ENCODE measurements at regions not wholly inside any gene's neighbourhood (a gene's known extent, or its start where the extent isn't known, plus 50 kb on each side); places are given as distances from the start of the nearest gene placed in this dataset.

DNA sequence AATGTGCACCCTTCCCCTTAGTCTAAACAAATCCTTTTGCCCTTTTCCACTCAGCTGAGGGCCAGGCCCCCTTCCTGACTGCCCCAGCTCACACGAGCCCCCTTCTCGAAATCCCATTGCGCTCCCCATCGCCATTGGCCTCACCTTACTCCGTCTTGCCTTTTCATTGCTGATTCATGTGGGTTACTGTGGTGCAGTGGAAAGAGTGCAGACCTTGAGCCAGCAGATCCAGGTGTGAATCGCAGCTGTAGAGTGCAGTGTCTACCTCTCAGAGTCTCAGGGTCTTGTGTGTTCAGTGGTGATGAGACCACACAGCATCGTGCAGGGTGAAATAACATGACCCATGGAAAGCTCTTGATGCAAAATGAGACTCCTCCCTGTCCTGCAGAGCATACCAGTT is 132.4 kb upstream of the APCDD1 start:
- no peaks in the 10 kb centered on the region for H3K27me3 ChIP-seq (ENCODE audit: control insufficient read depth in 5 of 5, insufficient read depth in 4 of 5, low read length in 5 of 5)
- H3K4me1 ChIP-seq (ENCODE audit: control insufficient read depth in 5 of 5, insufficient read depth in 5 of 5, low read length in 5 of 5): peaks cover 0 to 4% (median 0%) of the 10 kb centered on the region in 5 donors
- no peak overlapping the region for H3K27ac ChIP-seq (ENCODE audit: low read depth, low read length)
- H3K9ac ChIP-seq (ENCODE audit: low read length in 5 of 5): no peak overlapping the region
- no peaks in the 10 kb centered on the region for H3K36me3 ChIP-seq (ENCODE audit: control insufficient read depth in 5 of 5, insufficient read depth in 5 of 5, low read length in 5 of 5)
- no peaks in the 10 kb centered on the region for H3K9me3 ChIP-seq (ENCODE audit: control insufficient read depth in 5 of 5, low read length in 5 of 5)
- H3K4me3 ChIP-seq (ENCODE audit: low read depth in 1 of 5, low read length in 5 of 5): no peak overlapping the region

DNA sequence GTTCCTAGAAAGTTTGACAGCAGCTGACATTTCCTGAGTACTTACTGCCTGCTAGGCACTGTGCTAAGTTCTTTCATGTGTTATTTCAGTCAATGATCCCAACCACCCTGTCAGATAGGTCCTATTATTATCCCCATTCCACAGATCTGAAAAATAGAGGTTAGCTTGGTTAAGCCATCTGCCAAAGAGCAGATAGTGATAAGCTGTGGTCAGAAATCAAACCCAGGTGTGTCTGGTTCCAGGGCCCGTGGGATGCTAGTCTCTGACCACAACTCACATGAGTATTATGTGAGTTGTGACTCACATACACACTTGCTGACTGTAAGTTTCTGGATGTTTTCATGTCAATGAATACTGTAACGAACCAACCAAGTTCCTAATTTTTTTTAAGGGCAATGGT is 132.0 kb upstream of the APCDD1 start:
- no peak overlapping the region for H3K27ac ChIP-seq (ENCODE audit: low read depth, low read length)
- no peaks in the 10 kb centered on the region for H3K36me3 ChIP-seq (ENCODE audit: control insufficient read depth in 5 of 5, insufficient read depth in 5 of 5, low read length in 5 of 5)
- no peaks in the 10 kb centered on the region for H3K27me3 ChIP-seq (ENCODE audit: control insufficient read depth in 5 of 5, insufficient read depth in 4 of 5, low read length in 5 of 5)
- no peak overlapping the region for H3K9ac ChIP-seq (ENCODE audit: low read length in 5 of 5)
- H3K4me3 ChIP-seq (ENCODE audit: low read depth in 1 of 5, low read length in 5 of 5): no peak overlapping the region
- no peaks in the 10 kb centered on the region for H3K9me3 ChIP-seq (ENCODE audit: control insufficient read depth in 5 of 5, low read length in 5 of 5)
- H3K4me1 ChIP-seq (ENCODE audit: control insufficient read depth in 5 of 5, insufficient read depth in 5 of 5, low read length in 5 of 5): peaks cover 0 to 4% (median 0%) of the 10 kb centered on the region in 5 donors

DNA sequence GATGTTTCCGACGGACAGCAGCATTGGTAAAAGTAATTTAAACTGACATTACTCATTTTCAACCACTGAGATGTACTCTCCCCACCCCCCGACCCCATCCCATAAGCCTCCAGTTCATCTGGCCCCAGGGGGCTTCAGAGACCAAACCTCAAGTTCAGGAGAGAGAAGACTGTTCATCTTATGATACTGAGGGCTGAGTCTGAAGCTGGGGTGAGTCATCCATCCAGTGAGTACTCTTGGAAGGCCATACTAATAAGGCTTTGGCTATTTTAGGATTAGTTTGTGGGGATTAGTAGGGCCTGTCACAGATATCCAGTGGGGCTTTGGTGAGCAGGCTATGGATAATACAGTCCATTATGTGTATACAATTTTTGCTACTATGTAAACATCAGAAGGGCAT is 125.3 kb upstream of the APCDD1 start:
- H3K36me3 ChIP-seq (ENCODE audit: control insufficient read depth in 5 of 5, insufficient read depth in 5 of 5, low read length in 5 of 5): no peaks in the 10 kb centered on the region
- no peak overlapping the region for H3K4me3 ChIP-seq (ENCODE audit: low read depth in 1 of 5, low read length in 5 of 5)
- H3K27ac ChIP-seq (ENCODE audit: low read depth, low read length): no peak overlapping the region
- H3K27me3 ChIP-seq (ENCODE audit: control insufficient read depth in 5 of 5, insufficient read depth in 4 of 5, low read length in 5 of 5): no peaks in the 10 kb centered on the region
- H3K4me1 ChIP-seq (ENCODE audit: control insufficient read depth in 5 of 5, insufficient read depth in 5 of 5, low read length in 5 of 5): no peaks in the 10 kb centered on the region
- no peaks in the 10 kb centered on the region for H3K9me3 ChIP-seq (ENCODE audit: control insufficient read depth in 5 of 5, low read length in 5 of 5)
- no peak overlapping the region for H3K9ac ChIP-seq (ENCODE audit: low read length in 5 of 5)

DNA sequence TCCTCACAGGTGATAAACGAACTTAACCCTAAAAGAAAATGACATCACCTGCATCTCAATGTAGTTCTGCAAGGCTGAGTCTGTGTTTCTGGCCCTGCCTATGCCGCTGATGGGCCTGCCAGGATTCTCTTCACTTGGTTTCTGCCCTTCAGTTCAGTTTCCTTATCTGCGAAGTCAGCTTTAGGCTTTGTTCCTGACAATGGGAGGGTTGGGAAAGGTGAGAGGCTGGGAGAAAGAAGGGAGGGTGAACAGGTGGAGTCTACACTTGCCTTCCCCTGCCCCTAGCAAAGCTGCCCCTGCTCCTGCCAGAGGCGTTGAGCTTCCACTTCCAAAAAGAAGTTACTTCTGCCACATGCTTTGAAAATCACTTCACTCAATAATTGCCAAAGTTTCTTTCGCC is 124.0 kb upstream of the APCDD1 start:
- Histone ChIP-seq H3K27ac (ENCODE audit: low read depth, low read length) (no peak overlapping the region), H3K27me3 (ENCODE audit: control insufficient read depth in 5 of 5, insufficient read depth in 4 of 5, low read length in 5 of 5) (no peaks in the 10 kb centered on the region), H3K36me3 (ENCODE audit: control insufficient read depth in 5 of 5, insufficient read depth in 5 of 5, low read length in 5 of 5) (no peaks in the 10 kb centered on the region)

DNA sequence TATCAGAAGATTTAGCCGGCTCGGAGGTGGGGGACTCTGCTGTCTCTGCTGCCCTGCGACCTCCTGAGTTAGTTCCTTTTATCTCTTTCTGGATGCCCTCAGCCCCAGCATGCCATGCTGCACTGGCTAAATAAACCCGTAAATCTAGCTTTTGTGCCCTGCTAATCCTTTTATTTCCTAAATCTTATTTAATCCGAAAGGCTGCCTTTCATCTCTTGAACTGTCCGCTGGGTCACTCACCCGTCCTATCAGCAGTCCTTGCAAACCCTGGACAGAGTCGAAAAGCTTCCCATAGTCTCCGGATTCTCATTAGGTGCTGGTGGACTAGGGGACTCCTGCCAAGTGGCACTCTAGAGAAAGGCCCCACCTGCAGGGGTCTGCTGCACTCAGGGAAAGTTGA is 122.0 kb upstream of the APCDD1 start:
- no peak overlapping the region for H3K27ac ChIP-seq (ENCODE audit: low read depth, low read length)
- H3K36me3 ChIP-seq (ENCODE audit: control insufficient read depth in 5 of 5, insufficient read depth in 5 of 5, low read length in 5 of 5): no peaks in the 10 kb centered on the region
- no peak overlapping the region for H3K9ac ChIP-seq (ENCODE audit: low read length in 5 of 5)
- H3K4me1 ChIP-seq (ENCODE audit: control insufficient read depth in 5 of 5, insufficient read depth in 5 of 5, low read length in 5 of 5): no peaks in the 10 kb centered on the region
- H3K4me3 ChIP-seq (ENCODE audit: low read depth in 1 of 5, low read length in 5 of 5): no peak overlapping the region
- H3K9me3 ChIP-seq (ENCODE audit: control insufficient read depth in 5 of 5, low read length in 5 of 5): no peaks in the 10 kb centered on the region
- H3K27me3 ChIP-seq (ENCODE audit: control insufficient read depth in 5 of 5, insufficient read depth in 4 of 5, low read length in 5 of 5): no peaks in the 10 kb centered on the region

More for the DNA sequence above, 124.0 kb upstream of the APCDD1 start:
- no peaks in the 10 kb centered on the region for H3K4me1 ChIP-seq (ENCODE audit: control insufficient read depth in 5 of 5, insufficient read depth in 5 of 5, low read length in 5 of 5)
- no peak overlapping the region for H3K4me3 ChIP-seq (ENCODE audit: low read depth in 1 of 5, low read length in 5 of 5)
- H3K9ac ChIP-seq (ENCODE audit: low read length in 5 of 5): no peak overlapping the region
- no peaks in the 10 kb centered on the region for H3K9me3 ChIP-seq (ENCODE audit: control insufficient read depth in 5 of 5, low read length in 5 of 5)

DNA sequence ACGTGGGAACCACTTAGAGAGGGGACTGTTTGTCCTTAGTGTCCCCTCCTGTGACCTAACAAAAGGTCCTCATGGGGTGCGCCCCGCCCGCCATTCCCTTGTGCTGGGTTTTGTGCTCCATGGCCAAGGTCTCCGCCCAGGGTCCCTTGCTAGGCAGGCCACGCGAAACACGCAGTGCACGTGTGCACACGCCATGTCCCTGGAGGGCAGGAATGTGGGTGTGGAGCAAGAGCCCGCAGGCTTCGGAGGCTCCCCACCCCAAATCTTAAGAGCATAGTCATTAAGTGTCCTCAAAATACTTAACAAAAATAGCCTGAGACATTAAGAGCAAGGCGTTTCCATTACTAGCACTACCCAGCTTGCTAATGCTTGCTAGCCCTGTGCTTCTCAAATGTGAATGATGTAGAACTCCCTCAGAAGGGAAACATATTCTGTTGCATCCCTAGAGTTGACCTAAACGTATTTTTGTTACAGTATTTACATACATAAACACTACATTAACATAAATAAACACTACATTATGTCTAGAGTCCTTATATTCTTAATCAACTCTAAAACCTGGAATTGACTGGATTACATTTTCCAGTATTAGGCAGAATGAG is 117.6 kb upstream of the APCDD1 start:
- Histone ChIP-seq H3K36me3 (ENCODE audit: control insufficient read depth in 5 of 5, insufficient read depth in 5 of 5, low read length in 5 of 5) (no peaks in the 10 kb centered on the region), H3K4me1 (ENCODE audit: control insufficient read depth in 5 of 5, insufficient read depth in 5 of 5, low read length in 5 of 5) (no peaks in the 10 kb centered on the region), H3K27ac (ENCODE audit: low read depth, low read length) (no peak overlapping the region), H3K9ac (ENCODE audit: low read length in 5 of 5) (no peak overlapping the region), H3K9me3 (ENCODE audit: control insufficient read depth in 5 of 5, low read length in 5 of 5) (no peaks in the 10 kb centered on the region), H3K27me3 (ENCODE audit: control insufficient read depth in 5 of 5, insufficient read depth in 4 of 5, low read length in 5 of 5) (no peaks in the 10 kb centered on the region), H3K4me3 (ENCODE audit: low read depth in 1 of 5, low read length in 5 of 5) (no peak overlapping the region)

DNA sequence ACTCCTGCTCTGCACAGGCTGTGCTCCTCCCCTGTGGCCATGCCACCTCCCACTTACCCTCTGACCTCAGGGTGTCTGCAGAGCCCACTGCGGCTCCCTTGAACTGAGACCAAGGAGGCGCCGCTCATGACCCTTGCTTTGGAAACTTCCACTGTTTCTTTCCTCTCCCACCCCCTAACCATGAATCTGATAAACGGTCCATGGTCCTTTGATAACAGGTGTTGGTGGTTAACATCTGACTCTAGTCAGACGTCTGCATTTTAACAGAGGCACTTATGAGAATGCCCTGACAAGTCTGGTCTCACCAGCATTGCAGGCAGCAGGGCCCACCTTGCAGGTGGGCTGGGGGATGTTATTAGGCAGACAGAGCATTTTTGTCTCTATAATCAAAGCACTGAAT is 113.6 kb upstream of the APCDD1 start:
- Histone ChIP-seq H3K4me3 (ENCODE audit: low read depth in 1 of 5, low read length in 5 of 5) (no peak overlapping the region), H3K9me3 (ENCODE audit: control insufficient read depth in 5 of 5, low read length in 5 of 5) (no peaks in the 10 kb centered on the region), H3K36me3 (ENCODE audit: control insufficient read depth in 5 of 5, insufficient read depth in 5 of 5, low read length in 5 of 5) (no peaks in the 10 kb centered on the region), H3K27ac (ENCODE audit: low read depth, low read length) (no peak overlapping the region), H3K9ac (ENCODE audit: low read length in 5 of 5) (no peak overlapping the region), H3K27me3 (ENCODE audit: control insufficient read depth in 5 of 5, insufficient read depth in 4 of 5, low read length in 5 of 5) (no peaks in the 10 kb centered on the region), H3K4me1 (ENCODE audit: control insufficient read depth in 5 of 5, insufficient read depth in 5 of 5, low read length in 5 of 5) (no peaks in the 10 kb centered on the region)

DNA sequence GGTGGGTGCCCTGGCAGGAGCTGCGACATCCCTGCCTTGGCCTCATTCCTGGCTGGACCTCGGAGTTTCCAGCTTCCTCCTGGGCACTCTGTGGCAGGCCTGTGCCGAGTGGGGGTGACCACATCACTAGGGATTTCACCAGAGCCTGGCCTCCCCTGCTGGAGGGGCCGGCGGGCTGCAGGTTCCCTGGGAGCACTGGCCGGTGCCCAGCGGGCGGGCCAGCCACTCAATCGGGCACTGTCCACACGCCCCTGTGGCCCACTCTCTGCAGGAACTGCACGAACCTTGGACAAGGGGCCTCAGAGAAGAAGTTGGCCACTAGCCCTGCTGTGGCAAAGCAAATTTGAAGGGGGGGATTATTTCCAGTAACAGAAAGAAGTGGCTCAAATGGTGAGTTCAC is 110.7 kb upstream of the APCDD1 start:
- Histone ChIP-seq H3K4me3 (ENCODE audit: low read depth in 1 of 5, low read length in 5 of 5) (no peak overlapping the region), H3K27me3 (ENCODE audit: control insufficient read depth in 5 of 5, insufficient read depth in 4 of 5, low read length in 5 of 5) (no peaks in the 10 kb centered on the region), H3K36me3 (ENCODE audit: control insufficient read depth in 5 of 5, insufficient read depth in 5 of 5, low read length in 5 of 5) (no peaks in the 10 kb centered on the region), H3K9ac (ENCODE audit: low read length in 5 of 5) (no peak overlapping the region), H3K9me3 (ENCODE audit: control insufficient read depth in 5 of 5, low read length in 5 of 5) (no peaks in the 10 kb centered on the region), H3K4me1 (ENCODE audit: control insufficient read depth in 5 of 5, insufficient read depth in 5 of 5, low read length in 5 of 5) (no peaks in the 10 kb centered on the region), H3K27ac (ENCODE audit: low read depth, low read length) (no peak overlapping the region)

DNA sequence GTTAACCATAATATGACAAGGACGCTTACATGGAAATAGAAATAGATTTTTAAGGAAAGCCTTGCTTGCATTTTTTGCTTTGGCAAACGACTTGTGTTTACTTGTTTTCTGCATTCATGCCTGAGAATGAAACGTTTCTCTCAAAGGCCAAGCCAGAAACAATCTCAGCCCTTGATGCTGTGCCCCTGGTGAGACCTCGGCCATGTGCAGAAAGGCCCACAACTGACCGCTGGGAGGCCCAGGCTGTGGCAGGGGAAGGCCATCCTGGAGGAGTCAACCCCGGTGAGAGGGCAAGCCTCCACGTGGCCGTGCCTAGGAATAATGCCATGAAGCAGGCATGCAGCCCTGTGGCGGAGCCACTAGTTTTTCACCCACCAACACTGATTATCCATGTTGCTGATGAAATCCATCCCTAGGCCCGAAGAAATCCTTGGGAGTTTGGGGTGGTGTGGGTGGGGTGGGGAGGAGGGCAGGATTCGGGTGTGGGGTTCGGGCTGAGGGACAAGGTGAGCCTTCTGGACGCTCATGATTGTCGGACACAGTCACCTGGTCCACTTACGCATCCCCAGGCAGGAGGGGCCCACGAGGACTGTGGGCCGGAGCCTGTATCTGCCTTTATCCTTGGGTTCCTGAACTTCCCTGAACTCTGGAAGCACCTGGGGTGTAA is 107.6 kb upstream of the APCDD1 start:
- Histone ChIP-seq H3K36me3 (ENCODE audit: control insufficient read depth in 5 of 5, insufficient read depth in 5 of 5, low read length in 5 of 5) (no peaks in the 10 kb centered on the region), H3K4me1 (ENCODE audit: control insufficient read depth in 5 of 5, insufficient read depth in 5 of 5, low read length in 5 of 5) (no peaks in the 10 kb centered on the region), H3K27me3 (ENCODE audit: control insufficient read depth in 5 of 5, insufficient read depth in 4 of 5, low read length in 5 of 5) (no peaks in the 10 kb centered on the region), H3K27ac (ENCODE audit: low read depth, low read length) (no peak overlapping the region), H3K4me3 (ENCODE audit: low read depth in 1 of 5, low read length in 5 of 5) (no peak overlapping the region), H3K9me3 (ENCODE audit: control insufficient read depth in 5 of 5, low read length in 5 of 5) (no peaks in the 10 kb centered on the region), H3K9ac (ENCODE audit: low read length in 5 of 5) (no peak overlapping the region)

DNA sequence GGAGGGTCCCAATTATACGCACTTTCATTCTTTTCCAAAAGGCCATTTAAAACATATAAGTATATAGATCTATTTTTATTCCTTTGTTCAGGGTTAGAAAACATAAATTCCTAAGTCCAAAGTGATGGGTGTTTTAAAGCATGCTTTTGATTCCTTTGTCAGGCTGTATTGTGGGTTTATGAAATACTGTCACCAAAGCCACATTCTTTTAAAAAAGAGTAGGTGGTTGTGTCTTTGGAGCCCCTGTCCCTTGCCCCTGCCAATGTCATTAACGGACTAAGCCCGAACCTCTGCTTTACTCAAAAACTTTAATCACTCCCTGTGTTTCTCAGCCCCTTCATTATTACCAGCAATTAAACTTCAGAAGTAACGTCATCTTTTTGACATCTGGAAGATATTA is 104.9 kb upstream of the APCDD1 start:
- no peaks in the 10 kb centered on the region for H3K36me3 ChIP-seq (ENCODE audit: control insufficient read depth in 5 of 5, insufficient read depth in 5 of 5, low read length in 5 of 5)
- H3K4me1 ChIP-seq (ENCODE audit: control insufficient read depth in 5 of 5, insufficient read depth in 5 of 5, low read length in 5 of 5): peaks cover 0 to 10% (median 9%) of the 10 kb centered on the region in 5 donors
- no peak overlapping the region for H3K27ac ChIP-seq (ENCODE audit: low read depth, low read length)
- H3K4me3 ChIP-seq (ENCODE audit: low read depth in 1 of 5, low read length in 5 of 5): no peak overlapping the region
- H3K27me3 ChIP-seq (ENCODE audit: control insufficient read depth in 5 of 5, insufficient read depth in 4 of 5, low read length in 5 of 5): no peaks in the 10 kb centered on the region
- no peaks in the 10 kb centered on the region for H3K9me3 ChIP-seq (ENCODE audit: control insufficient read depth in 5 of 5, low read length in 5 of 5)
- no peak overlapping the region for H3K9ac ChIP-seq (ENCODE audit: low read length in 5 of 5)

All from subcutaneous abdominal adipose tissue (tissue), 5 donors.